Testis (tissue), 2 donors: ENCODE measurements at regions not wholly inside any gene's neighbourhood (a gene's known extent, or its start where the extent isn't known, plus 50 kb on each side); places are given as distances from the start of the nearest gene placed in this dataset.

Experiments used
- DNase-seq: peaks from one replicate; pipeline ENCODE4 v3.0.0-alpha.2; 2019
- H3K27ac ChIP-seq, 2 donors: fragments of 200-600 bp; sonication (generic); one replicate each; pipeline ENCODE4 v1.5.1; 2019
- H3K27me3 ChIP-seq: fragments of 200-600 bp; sonication (generic); one replicate; pipeline ENCODE4 v1.5.1; 2019
- H3K36me3 ChIP-seq: fragments of 200-600 bp; sonication (generic); one replicate; pipeline ENCODE4 v1.5.1; 2017; ENCODE audit warnings: low read depth; ENCODE audit errors: missing control alignments
- H3K4me1 ChIP-seq: fragments of 200-600 bp; sonication (generic); one replicate; pipeline ENCODE4 v1.5.1; 2019
- H3K4me3 ChIP-seq, 2 donors: fragments of 200-600 bp; sonication (generic); one replicate each; pipeline ENCODE4 v1.5.1; 2017 to 2019
- H3K9me3 ChIP-seq: fragments of 200-600 bp; sonication (generic); one replicate; pipeline ENCODE4 v1.5.1; 2017
- POLR2A ChIP-seq: fragments of 450-650 bp; IDR thresholded peaks from one replicate; pipeline ENCODE4 v1.6.1; 2017; ENCODE audit warnings: antibody characterized with exemption, mild to moderate bottlenecking, moderate library complexity
- WGBS, 2 donors: methylation state at CpG; one replicate each; pipeline ENCODE4 v1.1.5; 2018; 5-methylcytosine and 5-hydroxymethylcytosine counted together
- intact Hi-C: fragments of 100-400 bp; cut with DNase I; formaldehyde crosslinking; loops from one replicate; pipeline ENCODE4 v1.15.1; 2023; ENCODE audit warnings: low total_unique reads
- TF ChIP-seq, protein P1 (sequence below), 3 experiments: fragments of 450-650 bp in 2 of 3; fragments of 200-600 bp in 1 of 3; sonication (generic) in 1 of 3; IDR thresholded peaks; one replicate each; pipeline ENCODE4 v1.5.1; 2016 to 2019; ENCODE audit warnings: antibody characterized with exemption in 3 of 3, mild to moderate bottlenecking in 2 of 3, moderate library complexity in 1 of 3

GRCh38 chr7:98483276-98483963, 82.5 kb upstream of the BAIAP2L1 start:
- 87% methylated on average over 12 of the region's 12 CpGs for WGBS, 2 donors
- H3K27me3 ChIP-seq = no peaks in the 10 kb centered on the region
- H3K9me3 ChIP-seq = no peaks in the 10 kb centered on the region
- intact Hi-C loops = no loop called here
- no peak overlapping the region for H3K27ac ChIP-seq
- H3K36me3 ChIP-seq = no peaks in the 10 kb centered on the region
- no peak overlapping the region for H3K4me3 ChIP-seq
- DNase-seq = no peak
- TF ChIP-seq POLR2A = no peak
- TF ChIP-seq, protein P1, sequence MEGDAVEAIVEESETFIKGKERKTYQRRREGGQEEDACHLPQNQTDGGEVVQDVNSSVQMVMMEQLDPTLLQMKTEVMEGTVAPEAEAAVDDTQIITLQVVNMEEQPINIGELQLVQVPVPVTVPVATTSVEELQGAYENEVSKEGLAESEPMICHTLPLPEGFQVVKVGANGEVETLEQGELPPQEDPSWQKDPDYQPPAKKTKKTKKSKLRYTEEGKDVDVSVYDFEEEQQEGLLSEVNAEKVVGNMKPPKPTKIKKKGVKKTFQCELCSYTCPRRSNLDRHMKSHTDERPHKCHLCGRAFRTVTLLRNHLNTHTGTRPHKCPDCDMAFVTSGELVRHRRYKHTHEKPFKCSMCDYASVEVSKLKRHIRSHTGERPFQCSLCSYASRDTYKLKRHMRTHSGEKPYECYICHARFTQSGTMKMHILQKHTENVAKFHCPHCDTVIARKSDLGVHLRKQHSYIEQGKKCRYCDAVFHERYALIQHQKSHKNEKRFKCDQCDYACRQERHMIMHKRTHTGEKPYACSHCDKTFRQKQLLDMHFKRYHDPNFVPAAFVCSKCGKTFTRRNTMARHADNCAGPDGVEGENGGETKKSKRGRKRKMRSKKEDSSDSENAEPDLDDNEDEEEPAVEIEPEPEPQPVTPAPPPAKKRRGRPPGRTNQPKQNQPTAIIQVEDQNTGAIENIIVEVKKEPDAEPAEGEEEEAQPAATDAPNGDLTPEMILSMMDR (IDR thresholded peaks at IDR 0.05) = no peak
- no peaks in the 10 kb centered on the region for H3K4me1 ChIP-seq

DNA sequence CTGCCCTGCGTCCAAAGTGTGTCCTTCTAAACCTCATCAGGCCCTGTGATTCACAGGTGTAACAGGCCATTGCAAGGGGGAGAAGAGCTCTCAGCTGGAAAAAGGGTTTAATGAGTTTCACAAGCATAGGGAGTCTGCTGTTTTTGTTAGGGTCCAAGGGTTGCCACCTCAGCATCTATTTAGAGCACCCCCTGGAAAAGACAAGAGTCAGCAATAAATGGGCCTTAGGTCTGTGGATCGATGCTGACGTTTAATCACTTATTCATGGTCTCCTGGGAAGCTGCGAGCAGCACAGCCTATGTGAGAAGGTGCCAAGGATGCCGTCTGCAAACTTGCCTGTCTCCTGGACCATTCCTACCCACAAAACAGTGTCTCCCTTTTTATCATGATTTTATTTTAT, 78.4 kb upstream of the BAIAP2L1 start:
- 72 to 79% methylated on average over 5 of the region's 5 CpGs for WGBS, 2 donors
- Histone ChIP-seq H3K9me3 (no peaks in the 10 kb centered on the region), H3K4me1 (no peaks in the 10 kb centered on the region), H3K4me3 (no peak overlapping the region), H3K27ac (no peak overlapping the region), H3K27me3 (no peaks in the 10 kb centered on the region), H3K36me3 (no peaks in the 10 kb centered on the region)
- DNase-seq = no peak
- TF ChIP-seq, protein P1 (IDR thresholded peaks at IDR 0.05) = no peak
- no peak for TF ChIP-seq POLR2A
- intact Hi-C loops = no loop called here

DNA sequence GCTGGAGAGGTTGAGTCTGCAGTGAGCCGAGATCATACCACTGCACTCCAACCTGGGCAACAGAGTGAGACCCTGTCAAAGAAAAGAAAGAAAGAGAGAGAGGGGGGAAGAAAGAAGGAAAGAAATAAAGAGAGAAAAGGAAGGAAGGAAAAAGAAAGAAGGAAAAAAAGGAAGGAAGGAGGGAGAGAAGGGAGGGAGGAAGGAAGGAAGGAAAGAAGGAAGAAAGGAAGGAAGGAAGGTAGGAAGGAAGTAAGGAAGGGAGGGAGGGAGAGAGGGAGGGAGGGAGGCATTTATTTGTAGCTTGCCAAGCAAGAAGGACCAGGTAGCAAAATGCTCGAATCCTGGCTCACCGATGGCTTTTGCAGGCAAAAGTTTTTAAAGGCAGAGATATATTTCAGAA, 74.5 kb upstream of the BAIAP2L1 start:
- Histone ChIP-seq H3K9me3 (no peaks in the 10 kb centered on the region), H3K27me3 (no peaks in the 10 kb centered on the region), H3K27ac (no peak overlapping the region), H3K36me3 (no peaks in the 10 kb centered on the region), H3K4me1 (no peaks in the 10 kb centered on the region), H3K4me3 (no peak overlapping the region)
- WGBS, 2 donors = 88 to 91% methylated on average over 3 of the region's 3 CpGs
- TF ChIP-seq, protein P1 (IDR thresholded peaks at IDR 0.05) = no peak
- TF ChIP-seq POLR2A = no peak
- no peak for DNase-seq
- intact Hi-C loops = no loop called here

DNA sequence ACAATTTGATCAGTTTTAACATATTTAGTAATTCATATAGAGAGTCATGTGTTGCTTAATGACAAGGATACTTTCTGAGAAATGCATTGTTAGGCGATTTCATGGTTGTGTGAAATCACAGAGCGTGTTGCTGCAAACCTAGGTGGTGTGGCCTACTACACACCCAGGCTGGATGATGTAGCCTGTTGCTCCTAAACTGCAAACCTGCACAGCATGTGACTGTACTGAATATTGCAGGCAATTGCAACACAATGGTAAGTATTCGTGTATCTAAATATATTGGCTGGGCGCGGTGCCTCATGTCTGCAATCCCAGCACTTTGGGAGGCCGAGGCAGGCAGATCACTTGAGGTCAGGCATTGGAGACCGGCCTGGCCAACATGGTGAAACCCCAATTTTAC, 73.7 kb upstream of the BAIAP2L1 start:
- no peak for DNase-seq
- no peaks in the 10 kb centered on the region for H3K36me3 ChIP-seq
- intact Hi-C loops = no loop called here
- H3K27ac ChIP-seq = no peak overlapping the region
- H3K4me3 ChIP-seq = no peak overlapping the region
- no peaks in the 10 kb centered on the region for H3K9me3 ChIP-seq
- H3K27me3 ChIP-seq = no peaks in the 10 kb centered on the region
- H3K4me1 ChIP-seq = no peaks in the 10 kb centered on the region
- TF ChIP-seq, protein P1 (IDR thresholded peaks at IDR 0.05) = no peak
- no peak for TF ChIP-seq POLR2A
- WGBS, 2 donors = 91 to 95% methylated on average over 7 of the region's 7 CpGs

GRCh38 chr7:98472521-98472954, 71.6 kb upstream of the BAIAP2L1 start:
- Histone ChIP-seq H3K4me1 (no peaks in the 10 kb centered on the region), H3K36me3 (no peaks in the 10 kb centered on the region), H3K27me3 (no peaks in the 10 kb centered on the region), H3K9me3 (no peaks in the 10 kb centered on the region), H3K27ac (no peak overlapping the region), H3K4me3 (no peak overlapping the region)
- 52 to 70% methylated on average over 7 to 11 of the region's 11 CpGs for WGBS, 2 donors
- no peak for DNase-seq
- intact Hi-C loops = no loop called here
- TF ChIP-seq, protein P1 (IDR thresholded peaks at IDR 0.05) = no peak
- no peak for TF ChIP-seq POLR2A
